Esophagus mucosa (tissue), 1 donor: ENCODE measurements at regions not wholly inside any gene's neighbourhood (a gene's known extent, or its start where the extent isn't known, plus 50 kb on each side); places are given as distances from the start of the nearest gene placed in this dataset.

Experiments
- ATAC-seq: fragments of 200-7000 bp; cut with Tn5 transposase; one replicate; pipeline ENCODE4 v1.9.1; 2020
- donor health status: DM: yes; HTN: yes; CAD: no.

DNA sequence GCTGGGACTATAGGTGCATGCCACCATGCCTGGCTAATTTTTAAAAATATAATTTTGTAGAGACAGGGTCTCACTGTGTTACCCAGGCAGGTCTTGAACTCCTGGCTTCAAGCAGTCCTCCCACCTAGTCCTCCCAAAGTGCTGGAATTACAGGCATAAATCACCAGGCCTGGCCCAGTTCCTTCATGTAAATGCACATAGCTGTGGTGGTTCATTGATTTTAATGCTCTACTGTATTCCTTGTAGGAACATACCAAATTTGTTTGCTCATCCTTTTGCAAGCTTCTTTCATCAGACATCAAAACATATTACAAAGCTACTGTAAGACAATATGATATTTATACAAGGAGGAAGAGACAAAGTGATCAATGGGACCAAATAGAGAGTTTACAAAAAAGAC, 237.5 kb upstream of the ESRRG start:
- ATAC-seq: no peak

DNA sequence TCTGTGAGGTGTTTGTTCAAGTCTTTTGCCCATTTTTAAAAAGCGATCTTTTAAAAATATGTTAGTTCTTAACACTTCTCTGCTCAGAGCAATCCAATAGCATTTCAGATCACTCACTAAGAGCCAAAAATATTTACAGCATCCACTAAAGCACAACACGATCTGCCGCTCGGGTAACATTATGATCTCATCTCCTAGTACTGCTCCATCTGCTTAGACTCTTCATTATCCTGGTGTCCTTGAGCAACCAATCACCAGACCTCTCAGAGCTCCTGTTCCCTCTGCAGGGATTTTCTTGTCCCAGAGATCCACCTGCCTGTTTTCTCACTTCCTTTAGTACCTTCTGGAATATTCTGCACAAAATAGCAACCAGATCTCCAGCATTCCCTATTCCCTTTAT, 235.3 kb upstream of the ESRRG start:
- ATAC-seq: no peak

DNA sequence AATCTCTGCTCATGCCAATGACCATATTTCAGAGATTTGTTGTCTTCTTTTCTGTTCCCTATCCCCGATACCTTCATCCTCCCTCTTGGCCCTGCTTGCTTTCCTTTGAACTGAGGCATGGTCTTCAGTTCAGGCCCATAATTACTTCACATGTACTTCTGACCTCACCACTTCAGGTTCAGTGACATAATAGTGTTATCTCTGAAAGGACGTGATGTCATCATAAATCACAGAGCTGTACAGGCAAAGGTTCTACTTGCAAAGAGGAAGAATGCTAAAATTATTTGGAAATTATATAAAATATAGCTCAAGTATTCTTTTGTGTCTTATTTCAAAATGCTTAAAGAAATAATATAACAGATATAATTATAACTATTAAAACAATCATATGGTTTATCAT, 230.3 kb upstream of the ESRRG start:
- ATAC-seq: no peak

DNA sequence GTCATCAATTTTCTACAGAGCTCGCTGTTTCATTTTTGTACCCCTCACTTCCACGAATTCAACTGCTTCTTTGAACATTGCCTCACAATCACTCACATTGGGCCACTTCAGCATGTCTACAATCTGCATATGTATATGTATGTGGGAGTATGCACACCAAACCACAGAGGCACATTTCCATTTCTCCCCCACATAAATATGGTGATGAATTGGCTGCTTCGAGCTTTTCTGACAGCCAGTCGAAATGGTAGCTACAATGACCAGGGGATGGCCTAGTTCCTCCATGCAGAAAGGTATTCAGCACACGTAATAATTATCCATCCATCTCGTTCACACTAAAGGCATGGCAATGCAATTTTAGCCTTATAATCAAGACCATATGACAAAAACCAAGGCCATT, 229.6 kb upstream of the ESRRG start:
- ATAC-seq: no peak

DNA sequence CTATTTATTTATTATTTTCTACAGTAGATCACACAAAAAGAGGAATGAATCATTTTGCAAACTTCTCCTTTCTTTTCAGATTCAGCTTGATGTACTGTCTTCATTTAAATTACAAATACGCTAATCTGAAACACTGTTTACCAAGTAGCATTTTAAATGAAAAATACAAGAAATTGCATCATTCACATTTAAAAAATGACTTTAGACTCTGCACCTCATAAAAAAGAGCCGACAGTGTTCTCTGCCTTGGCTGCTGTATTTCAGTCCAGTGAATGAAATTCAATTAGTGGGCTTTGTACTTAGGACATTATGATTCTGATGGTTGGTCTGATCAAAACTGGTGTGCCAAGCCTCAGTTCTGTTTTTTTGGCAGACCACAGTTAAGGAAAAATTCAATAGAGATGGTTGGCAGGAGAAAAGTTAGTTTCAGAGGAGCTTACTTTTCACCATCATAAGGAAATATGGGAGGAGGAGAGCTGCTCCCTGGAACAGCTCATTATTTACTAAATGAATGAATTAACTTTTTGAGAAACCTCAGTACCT, 222.4 kb upstream of the ESRRG start:
- no peak for ATAC-seq

DNA sequence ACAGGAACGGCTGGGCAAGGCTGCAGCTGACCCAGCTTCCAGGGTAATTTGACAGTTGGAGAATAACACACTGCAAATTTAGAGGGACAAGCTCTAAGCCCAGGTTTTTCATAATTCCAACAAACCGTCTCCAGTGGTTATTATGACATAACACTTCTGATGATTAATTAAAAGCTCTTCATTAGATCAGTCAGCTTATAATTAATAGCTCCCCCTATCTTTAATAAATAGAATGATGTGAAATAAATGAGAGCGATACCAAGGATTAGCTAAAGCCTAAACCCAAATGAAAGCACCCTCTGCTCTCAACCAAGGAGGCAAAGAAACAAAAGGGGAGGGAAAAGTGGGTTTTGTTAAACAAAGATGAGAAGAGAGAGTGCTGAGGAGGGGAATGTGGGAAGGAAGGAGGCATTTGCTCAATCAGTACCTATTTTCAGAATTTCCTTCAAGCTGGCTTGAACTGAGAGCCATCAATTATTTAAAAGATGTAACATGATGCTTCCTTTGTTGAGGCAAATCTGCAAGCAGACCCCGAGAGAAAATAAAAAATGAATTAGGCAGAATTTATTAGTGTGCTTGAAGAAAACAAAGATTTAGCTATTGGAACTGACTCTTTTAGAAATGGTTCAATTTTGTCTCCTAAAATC, 221.8 kb upstream of the ESRRG start:
- ATAC-seq: no peak

DNA sequence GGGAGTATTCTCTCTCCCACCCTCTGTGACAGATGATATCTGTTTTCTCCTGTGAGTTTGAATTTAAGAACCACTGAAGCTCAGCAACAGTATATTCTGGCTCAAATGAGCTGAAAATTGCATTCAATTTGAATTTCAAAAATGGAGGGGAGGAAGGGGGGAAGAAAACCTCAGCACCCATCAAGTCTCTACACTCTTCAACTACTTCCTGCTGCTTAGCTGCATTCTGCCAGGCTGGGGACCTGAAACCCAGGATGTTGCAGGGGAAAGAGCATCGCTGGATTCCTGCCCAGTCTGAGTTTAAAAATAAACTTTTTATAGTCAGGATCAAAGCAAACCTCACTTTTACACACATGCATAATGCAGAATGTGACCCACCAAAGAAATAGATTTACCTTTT, 214.3 kb upstream of the ESRRG start:
- ATAC-seq: no peak

DNA sequence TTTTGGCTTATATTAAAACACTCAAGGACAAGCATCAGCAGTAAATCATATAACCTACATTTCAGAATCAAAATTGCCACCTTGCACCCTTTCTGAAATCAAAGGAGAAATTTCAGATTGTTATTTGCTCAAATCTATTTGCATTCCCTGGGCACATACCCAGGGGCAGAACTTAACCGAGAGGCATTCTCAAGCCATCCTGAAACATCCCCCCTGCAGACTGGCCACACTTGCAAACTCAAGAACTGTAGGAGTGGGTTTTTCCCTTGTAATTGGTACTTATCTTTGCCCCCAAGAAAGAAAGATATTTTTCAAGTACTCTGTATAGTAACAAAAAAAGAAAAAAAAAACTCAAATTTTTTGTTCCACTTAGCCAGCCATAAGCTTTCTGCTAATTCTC, 213.6 kb upstream of the ESRRG start:
- no peak for ATAC-seq

DNA sequence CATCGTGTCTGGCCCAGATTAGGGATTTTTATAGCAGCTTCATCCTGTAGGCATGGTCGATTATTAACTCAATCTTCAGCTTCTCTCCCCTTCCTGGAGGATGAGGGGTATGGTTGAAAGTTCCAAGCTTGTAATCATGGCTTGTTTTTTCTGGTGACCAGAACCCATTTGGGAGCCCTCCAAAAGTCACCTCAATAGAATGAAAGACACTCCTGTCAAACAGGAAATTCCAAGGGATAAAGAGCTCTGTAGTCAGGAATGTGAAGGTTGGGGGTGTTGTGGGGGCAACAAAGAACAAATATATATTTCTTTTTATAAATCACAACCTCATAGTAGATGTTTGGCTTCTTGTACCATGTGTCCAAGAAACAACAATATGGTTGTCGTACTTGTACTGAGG, 212.7 kb upstream of the ESRRG start:
- ATAC-seq: no peak

DNA sequence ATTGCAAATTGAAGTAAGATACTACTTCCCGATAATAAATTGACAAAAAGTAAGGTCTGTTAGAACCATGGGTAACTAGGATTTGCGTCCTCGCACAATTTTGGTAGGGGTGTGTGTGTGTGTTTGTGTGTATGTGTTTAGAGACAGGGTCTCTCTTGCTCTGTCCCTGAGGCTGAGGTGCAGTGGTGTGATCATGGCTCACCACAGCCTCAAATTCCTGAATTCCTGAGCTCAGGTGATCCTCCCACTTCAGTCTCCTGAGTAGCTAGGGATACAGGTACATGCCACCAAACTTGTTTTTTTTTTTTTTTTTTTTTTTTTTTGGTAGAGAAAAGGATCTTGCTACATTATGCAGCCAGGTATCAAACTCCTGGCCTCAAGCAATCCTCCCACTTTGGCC, 209.2 kb upstream of the ESRRG start:
- no peak for ATAC-seq

DNA sequence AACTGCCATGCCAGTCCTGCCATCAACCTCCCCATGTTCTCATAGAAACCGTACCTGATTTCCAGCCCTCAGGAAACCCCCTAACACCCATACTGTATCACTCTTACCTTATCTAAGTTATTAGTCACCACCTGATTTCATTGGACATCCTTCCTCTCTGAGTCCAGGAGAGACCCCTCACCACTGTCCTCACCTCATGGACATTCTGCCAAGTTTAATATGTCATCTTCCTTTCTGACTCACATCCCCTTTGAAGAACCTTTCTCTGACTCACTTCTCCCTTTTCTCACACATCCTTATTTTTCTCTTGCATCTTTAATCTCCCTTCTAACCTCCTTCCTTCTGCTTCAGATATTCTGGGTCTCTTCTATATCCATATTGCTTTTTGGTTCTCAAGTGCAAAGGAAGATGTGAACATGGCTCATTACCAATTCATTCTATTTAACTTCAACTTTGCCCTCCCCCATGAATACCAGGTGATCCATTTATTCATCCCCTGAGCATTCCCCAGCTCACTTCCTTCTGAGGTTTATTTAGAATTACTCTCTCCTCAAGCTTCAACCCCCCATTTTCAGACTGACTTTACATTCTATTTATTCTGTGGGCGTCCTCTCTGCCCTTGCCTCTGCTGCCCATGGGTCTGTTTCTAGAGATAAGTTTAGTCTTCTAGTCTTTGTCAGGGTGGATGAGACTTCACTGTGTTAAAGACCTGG, 206.8 kb upstream of the ESRRG start:
- no peak for ATAC-seq

DNA sequence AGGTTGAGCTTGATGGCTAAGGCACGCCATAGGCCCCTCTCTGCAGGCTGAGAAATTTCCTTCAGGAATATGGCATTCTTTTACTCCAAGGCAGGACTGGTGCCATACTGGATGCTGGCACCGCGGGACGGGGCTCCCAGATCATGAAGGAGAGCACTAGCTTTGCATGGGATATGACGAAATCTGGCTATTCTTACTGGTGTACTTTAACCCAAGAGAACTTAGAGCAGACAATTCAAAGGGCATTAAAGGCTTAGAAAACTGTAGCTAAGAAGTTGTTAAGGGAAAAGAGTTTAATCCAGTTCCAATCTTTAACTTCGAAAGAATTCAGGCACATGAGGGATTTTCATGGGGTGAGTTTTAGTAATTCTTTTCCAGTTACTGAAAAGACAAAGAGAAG, 204.4 kb upstream of the ESRRG start:
- no peak for ATAC-seq

DNA sequence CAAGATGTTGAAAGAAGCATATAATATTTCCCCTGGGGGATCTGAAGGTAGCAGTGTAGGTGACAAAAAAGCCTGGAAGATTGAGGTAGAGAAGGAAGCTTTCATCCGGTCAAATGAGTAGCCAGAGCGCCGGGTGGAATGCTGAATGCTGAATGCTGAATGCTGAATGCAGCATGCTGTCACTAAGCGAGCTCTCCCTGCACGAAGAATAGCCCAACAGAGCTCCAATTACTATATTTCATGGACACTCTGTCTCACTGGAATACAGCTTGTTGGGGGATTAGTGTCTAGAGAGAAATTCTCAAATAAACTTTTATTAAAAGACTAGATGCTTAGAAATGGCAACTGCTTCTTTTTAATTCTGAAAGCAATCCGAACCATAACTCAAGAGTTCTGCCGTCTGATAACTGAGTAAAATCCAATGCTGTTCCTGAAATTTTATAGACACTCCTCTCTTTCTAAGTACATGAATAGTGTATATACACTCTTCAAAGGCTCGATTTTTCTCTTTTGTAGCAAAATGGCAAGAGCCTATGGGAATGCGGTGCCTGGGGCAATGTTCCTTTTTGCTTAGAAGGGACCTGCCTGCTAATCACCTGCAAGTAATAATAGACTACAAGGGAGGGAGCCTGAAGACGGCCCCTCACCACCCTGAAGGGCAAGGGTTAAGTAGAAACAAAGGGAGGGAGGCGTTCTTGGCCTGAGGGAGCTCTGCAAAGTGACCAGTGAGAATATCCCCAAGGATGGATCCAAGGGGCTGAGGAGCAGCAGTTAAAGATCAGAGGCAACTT, 203.7 kb upstream of the ESRRG start:
- no peak for ATAC-seq

DNA sequence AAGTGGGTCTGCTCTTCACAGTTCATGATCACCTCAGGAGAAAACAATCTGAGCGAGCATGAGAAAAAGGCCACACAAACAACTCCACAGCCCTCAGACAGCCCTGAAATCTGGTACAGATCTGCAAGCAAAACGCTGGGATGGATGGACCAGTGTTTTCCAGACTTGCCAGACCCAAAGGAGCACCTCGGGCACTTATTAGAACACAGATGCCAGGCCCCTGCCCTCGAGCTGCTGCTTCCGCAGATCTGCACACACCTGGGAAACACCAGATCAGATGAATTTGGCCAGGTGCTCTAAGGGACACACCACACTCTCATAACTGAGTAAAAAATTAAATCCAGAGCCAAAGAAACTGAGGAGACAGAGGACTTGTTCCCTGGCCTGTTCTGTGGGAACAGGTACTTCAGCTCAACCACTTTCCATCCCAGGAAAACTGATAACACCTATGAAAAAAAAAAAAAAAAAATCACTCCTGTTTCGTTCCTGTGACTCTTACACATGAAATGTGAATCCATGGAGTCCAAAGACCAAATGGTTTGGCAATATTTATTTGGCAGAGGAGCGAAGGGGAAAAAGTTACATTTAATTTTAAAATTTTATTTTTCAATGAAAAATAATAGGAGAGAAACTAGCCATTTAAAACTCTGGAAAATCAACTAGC, 202.9 kb upstream of the ESRRG start:
- ATAC-seq: no peak

DNA sequence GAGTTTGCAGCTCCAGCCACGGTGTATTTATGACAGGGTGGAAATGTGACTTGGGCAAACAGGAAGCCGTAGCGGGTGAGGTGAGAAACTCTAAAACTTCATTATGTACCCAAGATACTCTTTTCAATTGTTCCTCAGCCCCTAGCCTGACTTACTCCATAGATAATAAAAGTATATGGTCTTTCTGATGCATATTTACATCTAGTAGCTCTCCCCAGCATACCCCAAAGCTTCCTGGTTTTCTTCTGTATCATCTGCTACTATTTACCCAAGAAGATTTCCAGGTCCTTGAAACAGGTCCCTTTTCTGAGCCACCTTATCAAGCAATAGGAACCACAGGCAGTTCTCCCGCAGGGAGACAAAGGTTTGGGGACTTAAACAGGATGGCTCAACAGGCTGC, 201.5 kb upstream of the ESRRG start:
- no peak for ATAC-seq

DNA sequence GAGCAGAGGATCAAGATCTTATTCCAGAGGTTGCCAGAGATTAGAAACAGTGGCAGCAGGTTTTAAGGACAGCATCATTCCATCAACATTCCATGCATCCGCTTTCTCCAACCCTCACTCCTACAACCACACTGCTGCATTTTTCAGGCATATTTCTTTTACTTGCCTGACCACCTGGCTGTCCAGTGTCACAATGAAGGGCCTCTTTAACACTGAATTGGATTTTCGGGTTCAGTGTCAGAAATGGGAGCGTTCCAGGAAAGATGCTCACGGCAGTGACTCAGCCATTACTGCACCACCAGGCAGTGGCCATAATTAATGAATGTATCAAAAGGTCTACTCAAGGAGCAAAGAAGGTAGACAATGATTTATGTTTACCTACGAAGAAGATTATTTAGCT, 200.4 kb upstream of the ESRRG start:
- no peak for ATAC-seq

DNA sequence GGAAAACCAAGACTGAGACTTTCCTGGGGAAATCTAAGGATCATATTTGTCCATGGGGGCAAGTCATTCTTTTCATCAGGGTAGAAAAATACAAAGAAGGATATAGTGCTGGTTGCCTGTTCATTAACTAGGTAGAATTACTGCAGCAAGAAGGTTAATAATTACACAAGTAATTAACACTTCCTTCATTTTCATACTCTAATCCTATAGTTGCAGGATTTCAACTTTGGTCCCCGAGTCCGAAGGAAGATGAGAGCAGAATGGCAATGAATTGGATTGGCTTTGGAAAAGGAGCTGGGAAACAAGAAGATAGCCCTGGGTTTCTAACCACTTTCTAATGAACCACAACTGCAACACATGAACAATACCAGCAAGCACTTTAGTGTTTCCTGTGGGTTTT, 199.2 kb upstream of the ESRRG start:
- no peak for ATAC-seq

DNA sequence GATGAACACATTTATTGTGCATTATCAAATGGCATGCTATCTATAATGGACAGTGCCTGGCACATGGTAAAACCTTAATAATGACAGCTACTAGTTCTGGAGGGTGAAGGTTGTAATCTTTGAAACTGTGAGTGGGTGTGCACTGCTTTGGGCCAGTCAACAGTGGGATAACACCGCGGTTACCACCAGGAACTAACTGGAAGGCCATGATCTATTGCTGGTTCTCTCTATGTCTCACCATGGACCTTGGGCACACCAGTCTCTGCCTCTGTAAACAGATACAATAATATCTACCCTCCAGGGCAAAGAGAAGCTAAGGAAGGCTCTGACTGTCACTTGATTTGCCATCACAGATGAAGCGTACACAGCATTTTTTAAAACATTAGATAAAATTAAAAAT, 198.6 kb upstream of the ESRRG start:
- ATAC-seq: no peak

DNA sequence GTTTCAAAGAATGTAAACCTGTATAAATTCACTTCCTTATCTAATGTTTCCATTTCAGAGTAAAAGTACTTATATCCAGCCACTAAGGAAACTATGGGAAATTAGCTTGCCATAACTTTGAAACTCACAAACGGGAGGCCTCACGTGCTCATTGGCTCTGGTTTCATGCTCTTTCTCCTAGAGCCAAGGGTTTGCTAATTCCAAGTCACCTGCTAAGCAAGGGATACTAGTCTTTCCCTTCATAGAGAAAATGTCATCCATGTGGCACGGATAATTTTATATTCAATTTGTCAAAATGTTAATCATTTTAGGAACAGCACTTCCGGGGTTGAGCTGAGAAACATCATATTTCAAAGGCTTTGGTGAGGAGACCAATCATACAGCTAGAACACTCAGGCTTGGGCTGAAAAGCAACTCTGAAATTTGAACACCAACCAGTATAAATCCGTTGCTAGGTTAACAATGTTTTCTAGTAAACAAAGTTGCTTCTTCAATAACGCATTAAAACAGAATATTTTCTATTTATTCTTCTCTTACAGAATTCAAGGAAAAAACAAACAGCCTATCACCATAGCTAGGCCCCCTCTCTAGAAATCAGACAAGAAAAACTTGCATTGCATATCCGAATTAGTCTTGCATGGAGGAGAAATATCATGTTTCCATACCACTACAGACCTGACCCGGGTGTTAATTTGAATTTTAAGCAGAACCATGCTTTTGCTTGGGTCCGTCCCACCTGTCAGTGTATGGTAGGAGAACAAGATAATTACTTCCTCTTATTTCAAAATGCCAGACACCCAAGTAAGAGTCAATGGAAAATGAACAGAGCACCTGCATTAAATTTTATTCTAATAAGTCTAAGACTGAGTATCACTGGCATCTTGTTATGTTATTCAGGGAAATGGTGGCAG, 196.1 kb upstream of the ESRRG start:
- ATAC-seq: no peak

DNA sequence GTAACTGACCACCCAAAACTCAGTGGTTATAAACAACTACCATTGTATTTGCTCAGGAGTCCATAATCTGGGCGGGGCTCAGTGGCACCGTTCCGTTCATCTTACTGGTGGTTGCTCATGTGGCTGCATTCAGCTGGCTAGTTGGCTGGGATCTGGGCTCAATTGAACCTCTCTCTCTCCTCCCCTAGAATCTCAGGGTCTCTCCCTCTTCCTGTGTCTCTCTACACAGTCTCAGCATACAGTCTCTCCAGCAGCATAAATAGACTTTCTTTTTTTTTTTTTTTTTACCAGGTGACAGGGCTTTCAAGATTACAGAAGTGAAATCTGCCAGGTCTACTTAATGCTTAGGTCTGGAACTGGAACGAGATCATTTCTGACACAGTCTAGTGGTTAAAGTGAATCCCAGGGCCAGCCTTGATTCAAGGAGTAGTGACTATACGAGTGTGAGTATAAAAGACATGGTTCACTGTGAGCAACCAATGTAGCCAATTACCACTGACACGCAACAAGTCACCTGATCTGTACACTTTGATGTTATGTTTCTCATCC, 193.7 kb upstream of the ESRRG start:
- no peak for ATAC-seq

DNA sequence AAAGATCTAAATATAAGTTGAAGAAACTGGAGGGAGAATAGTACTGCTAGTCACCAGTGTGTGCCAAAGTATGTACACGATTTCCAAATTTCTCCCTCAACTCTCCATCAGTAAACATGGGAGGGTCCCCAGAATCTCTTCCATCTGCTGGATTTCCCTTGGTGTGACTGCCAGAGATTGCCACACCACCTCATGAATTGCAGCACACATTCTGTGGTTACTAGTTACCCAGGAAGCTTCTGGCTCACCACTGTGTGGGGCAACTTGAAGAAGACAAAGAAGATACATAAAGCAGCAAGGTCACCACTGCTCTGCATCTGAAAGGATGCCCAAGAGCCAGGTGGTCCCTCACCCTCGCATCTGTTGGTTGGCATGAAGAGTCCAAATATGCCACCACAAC, 191.7 kb upstream of the ESRRG start:
- ATAC-seq: no peak

DNA sequence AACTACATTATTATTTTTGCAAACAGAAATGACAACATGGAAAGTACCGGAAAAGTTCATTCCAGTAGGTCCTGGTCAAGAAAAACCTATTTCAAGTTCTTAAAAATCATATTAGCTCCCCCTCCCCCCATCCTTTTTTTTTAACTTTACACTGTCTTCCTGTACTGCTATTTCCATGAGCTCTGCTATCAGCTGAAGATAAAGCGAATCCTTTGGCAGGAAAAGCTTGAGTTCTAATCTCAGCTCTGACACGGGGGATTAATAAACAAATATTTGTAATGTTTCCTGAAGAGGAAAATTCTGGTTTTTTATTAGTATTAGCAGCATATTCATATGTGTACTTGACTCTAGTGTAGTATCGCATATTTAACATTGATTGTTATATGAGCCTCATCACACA, 190.7 kb upstream of the ESRRG start:
- no peak for ATAC-seq
